Mesothelial cell of epicardium (in vitro differentiated cells): ENCODE measurements at regions not wholly inside any gene's neighbourhood (a gene's known extent, or its start where the extent isn't known, plus 50 kb on each side); places are given as distances from the start of the nearest gene placed in this dataset.

ENCODE experiments used
- DNase-seq, 2 experiments: peaks; one replicate each; pipeline ENCODE4 v3.0.0; 2021; ENCODE audit warnings: low spot score in 2 of 2; ENCODE audit not compliant: unreplicated experiment in 2 of 2
- H3K27ac Mint-ChIP-seq: 2 replicates; pipeline ENCODE4 v1.8.0; 2021; ENCODE audit warnings: mixed read lengths
- H3K27me3 Mint-ChIP-seq: 2 replicates; pipeline ENCODE4 v1.8.0; 2021; ENCODE audit warnings: low read depth, mixed read lengths
- H3K36me3 Mint-ChIP-seq: 2 replicates; pipeline ENCODE4 v1.8.0; 2021; ENCODE audit warnings: mixed read lengths
- H3K4me1 Mint-ChIP-seq: 2 replicates; pipeline ENCODE4 v1.8.0; 2021; ENCODE audit warnings: mixed read lengths
- H3K4me3 Mint-ChIP-seq: 2 replicates; pipeline ENCODE4 v1.8.0; 2021; ENCODE audit warnings: mild to moderate bottlenecking, moderate library complexity, mixed read lengths
- H3K9me3 Mint-ChIP-seq: 2 replicates; pipeline ENCODE4 v1.8.0; 2021; ENCODE audit warnings: mixed read lengths
- CTCF ChIP-seq: fragments of 200-600 bp; sonication (generic); IDR thresholded peaks from one replicate; pipeline ENCODE4 v1.5.0; 2021; ENCODE audit warnings: antibody characterized with exemption; ENCODE audit not compliant: unreplicated experiment

DNA sequence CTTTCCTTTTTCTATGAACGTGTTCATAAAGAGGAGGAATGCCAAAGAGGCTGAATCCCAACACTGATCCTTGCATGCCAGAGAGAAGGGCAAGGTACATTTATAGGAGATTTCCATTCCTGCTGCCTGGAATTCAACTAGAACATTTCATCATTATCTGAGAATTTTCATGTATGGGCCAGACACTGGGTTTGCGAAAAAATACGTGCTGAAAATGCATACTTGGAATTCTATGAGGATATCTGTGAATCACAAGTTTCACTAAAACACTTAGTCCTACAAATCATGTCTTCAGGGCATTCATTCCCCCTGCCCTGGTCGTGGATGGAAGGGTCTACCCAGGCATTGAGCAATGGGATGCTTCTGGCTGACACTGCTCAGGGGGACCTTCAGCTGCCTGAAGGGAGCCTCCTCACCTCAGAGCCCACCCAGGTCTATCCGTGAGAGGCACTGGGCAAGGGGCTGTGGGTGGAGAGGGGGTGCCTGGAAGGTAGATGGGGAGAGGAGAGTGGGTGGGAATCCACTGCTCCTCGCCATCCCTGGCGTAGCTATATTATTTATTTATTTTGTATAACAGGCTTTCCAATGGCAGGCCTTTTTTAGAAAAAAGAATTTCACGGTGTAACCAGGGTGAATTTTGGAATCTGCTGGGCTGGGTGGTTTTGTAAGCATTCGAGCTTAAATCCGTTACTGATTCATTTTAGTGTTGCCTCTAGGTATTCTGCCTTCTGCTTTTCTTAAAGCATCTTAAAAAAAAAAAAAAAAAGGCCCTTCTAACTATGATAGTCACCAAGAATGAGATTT is 560.6 kb upstream of the ID2 start:
- H3K27me3 Mint-ChIP-seq, result no peaks in the 10 kb centered on the region
- no peaks in the 10 kb centered on the region for H3K36me3 Mint-ChIP-seq
- H3K27ac Mint-ChIP-seq, result peak overlapping the region; percentile 95
- DNase-seq, result no peak
- H3K4me3 Mint-ChIP-seq, result no peak overlapping the region
- peaks cover 58% of the 10 kb centered on the region for H3K4me1 Mint-ChIP-seq
- TF ChIP-seq CTCF, result no peak
- no peaks in the 10 kb centered on the region for H3K9me3 Mint-ChIP-seq

DNA sequence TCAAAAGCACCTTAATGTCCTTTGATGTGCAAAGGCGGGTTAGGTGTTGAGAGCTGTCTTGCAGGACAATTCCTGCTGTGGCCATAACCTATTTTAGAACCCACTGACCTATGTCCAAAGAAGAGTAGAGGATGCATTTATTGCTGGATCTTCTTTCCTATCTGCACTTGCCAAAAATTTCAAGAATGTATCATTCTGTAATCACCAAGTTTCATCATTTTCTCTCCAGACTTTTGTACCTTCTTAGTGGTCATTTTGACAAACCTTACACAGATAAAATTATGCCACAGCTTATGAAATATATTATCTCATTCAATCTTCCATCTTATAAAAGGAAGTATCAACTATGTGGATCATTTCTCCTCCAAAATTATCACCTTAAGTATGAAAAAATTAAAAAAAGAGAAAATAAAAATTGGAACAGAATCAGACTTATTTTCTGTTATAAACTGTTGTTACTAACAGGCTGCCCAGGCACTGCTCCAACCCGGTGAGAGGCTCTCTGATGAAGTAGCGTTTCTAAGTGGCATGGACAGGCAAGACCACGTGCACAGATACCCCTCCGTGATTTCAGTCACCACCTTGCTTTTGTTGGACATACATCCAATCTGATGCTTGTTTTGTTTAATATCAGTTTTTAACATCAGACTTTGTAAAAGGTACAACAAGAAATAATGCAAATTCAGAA is 559.9 kb upstream of the ID2 start:
- Mint-ChIP-seq H3K36me3 (no peaks in the 10 kb centered on the region), H3K4me3 (no peak overlapping the region), H3K9me3 (no peaks in the 10 kb centered on the region), H3K27me3 (no peaks in the 10 kb centered on the region), H3K4me1 (peaks cover 60% of the 10 kb centered on the region), H3K27ac (peak overlapping the region; percentile 95)
- no peak for DNase-seq
- no peak for TF ChIP-seq CTCF

DNA sequence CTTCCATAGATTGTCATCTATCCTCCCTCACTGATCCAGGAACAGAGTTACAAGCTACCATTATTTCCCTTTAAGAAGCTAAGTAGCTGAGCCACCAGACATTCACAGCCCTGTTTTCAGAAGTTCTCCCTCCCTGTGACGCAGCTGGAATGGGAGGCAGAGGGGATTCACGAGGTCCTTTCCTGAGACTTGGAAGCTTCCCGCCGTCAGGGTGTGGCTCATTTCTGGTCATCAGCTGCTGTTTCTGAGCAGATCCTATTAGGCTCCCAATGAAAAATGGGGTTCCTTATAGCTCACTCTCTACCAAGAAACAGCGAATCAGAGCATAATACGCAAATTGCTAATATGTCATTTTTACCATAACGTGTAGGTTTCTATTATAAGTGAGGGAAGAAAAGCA is 559.3 kb upstream of the ID2 start:
- DNase-seq, result no peak
- TF ChIP-seq CTCF, result no peak
- peaks cover 60% of the 10 kb centered on the region for H3K4me1 Mint-ChIP-seq
- H3K36me3 Mint-ChIP-seq, result no peaks in the 10 kb centered on the region
- peak overlapping the region; percentile 95 for H3K27ac Mint-ChIP-seq
- no peaks in the 10 kb centered on the region for H3K9me3 Mint-ChIP-seq
- no peaks in the 10 kb centered on the region for H3K27me3 Mint-ChIP-seq
- no peak overlapping the region for H3K4me3 Mint-ChIP-seq

- no peak for TF ChIP-seq CTCF
- Mint-ChIP-seq H3K27me3 (no peaks in the 10 kb centered on the region), H3K4me3 (no peak overlapping the region), H3K4me1 (peaks cover 57% of the 10 kb centered on the region), H3K27ac (no peak overlapping the region), H3K9me3 (peaks cover 3% of the 10 kb centered on the region), H3K36me3 (peaks cover 1% of the 10 kb centered on the region)
- DNase-seq, result no peak
Measured at GRCh38 chr2:8123464-8123863, 558.4 kb upstream of the ID2 start.

DNA sequence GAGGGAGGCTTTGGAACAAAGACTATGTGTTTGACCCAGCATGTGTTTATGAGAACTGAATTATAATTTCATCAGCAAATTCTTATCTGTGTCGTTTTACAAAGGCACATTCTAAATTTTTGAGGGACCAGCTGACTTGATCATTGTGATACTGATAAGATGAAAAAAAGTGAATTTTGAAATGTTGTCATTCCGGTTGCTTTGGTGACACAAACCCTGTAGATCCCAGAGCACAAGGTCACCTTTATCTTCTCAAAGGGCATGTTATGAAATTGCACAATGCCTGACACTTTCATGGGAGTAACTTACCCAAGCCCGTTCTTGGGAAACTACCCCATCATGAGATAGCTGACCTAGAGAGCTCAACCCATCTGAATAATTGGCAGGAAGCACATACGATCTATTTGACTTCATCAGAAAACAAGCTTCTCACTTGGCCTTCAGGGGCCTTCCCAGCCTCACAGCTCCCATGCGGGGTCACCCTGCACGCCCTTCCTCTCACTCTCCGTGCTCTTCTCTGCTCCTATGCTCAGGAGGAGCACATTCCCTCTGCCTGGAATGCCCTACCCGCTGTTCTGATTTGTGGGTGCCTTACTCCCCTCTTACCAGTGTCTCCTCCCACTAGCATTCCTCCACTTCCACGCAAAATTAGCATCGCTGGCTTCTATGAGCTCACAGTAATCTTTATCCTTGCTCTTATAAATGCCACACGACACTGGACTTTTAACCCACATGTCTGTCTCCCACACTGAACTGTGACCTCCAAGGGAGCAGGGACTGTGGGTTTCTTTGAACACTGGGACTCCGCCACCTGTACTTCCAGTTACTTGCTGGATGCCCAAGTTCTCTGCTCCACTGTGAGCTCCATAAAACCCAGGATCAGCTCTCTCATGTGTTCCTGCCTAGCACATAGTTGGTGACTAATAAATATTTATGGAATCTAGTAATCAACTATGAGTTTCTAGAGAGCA is 555.8 kb upstream of the ID2 start:
- no peak for TF ChIP-seq CTCF
- H3K4me3 Mint-ChIP-seq, result no peak overlapping the region
- H3K36me3 Mint-ChIP-seq, result peaks cover 5% of the 10 kb centered on the region
- no peak for DNase-seq
- peaks cover 34% of the 10 kb centered on the region for H3K4me1 Mint-ChIP-seq
- H3K9me3 Mint-ChIP-seq, result peaks cover 8% of the 10 kb centered on the region
- H3K27ac Mint-ChIP-seq, result no peak overlapping the region
- H3K27me3 Mint-ChIP-seq, result no peaks in the 10 kb centered on the region
